Activated gamma-delta T cell treated with Interleukin-2 at 50 U/mL for 16 hours (primary cell): ENCODE measurements at regions not wholly inside any gene's neighbourhood (a gene's known extent, or its start where the extent isn't known, plus 50 kb on each side); places are given as distances from the start of the nearest gene placed in this dataset.
"Not testable (repeated sequence)": the region's sequence is repeated elsewhere in the genome, so short reads cannot be mapped to it uniquely, and the experiment has no call there.

Experiments used
- DNase-seq: peaks from one replicate; pipeline ENCODE4 v3.0.0-alpha.2; 2020

DNA sequence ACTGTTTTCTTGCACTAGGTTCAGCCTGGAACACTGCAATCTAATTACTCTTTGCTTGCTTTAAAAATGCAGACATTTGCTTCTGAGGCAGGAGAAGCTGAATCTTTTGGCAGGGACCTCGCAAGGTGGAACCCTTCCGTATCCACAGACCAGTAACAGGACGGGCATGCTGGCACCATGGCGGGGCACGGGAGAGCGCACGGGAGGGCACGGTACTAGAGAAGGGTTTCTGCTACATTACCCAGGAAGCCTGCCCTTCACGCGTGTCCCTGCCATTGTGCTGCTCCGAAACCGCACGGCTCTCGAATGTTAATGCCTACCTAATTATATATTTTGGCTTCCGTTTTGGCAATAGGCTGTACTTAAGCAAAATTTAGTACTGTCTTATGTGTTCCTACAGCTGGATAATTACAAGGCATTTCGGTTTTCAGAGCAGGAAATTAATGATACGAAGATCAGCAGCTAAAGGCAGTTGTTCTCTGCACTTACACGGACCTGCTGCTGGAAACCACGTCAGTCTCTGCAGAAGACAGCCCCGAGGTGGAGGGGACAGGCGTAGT is 430.4 kb downstream of the IRS2 start:
- no peak for DNase-seq

DNA sequence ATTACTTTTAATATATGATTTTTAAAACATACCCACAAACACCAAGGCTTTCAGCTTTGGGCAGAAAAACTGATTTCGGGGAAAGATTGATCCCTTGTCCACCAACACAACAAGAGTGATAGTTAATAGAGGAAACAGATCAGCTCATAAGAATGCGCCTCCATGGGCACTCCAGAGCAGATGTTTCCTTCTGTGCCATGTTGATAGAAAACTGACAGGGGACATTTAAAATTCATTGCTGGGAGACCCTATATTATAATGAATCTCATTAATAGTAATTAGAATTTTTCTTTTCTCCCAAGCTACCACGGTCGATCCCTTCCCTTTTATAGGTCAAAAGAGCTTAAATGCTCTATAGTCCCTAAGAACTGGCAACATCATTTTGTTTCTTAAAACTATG is 431.2 kb downstream of the IRS2 start:
- no peak for DNase-seq

DNA sequence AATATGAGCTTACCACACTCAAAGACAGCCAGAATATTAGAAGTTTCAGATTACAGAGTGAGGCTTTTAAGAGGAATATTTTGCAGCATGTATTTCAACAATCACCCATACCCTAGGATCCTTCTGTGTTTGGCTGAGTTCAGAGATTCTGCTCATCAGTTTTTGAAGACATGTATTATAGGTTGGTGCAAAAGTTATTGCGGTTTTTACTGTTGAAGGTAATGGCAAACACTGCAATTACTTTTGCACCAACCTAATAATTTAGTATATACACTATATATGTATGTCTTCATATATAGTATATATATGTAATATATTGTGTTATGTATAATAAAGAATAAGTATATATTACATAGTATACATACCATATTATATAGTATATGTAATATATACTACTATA is 435.1 kb downstream of the IRS2 start:
- no peak for DNase-seq

DNA sequence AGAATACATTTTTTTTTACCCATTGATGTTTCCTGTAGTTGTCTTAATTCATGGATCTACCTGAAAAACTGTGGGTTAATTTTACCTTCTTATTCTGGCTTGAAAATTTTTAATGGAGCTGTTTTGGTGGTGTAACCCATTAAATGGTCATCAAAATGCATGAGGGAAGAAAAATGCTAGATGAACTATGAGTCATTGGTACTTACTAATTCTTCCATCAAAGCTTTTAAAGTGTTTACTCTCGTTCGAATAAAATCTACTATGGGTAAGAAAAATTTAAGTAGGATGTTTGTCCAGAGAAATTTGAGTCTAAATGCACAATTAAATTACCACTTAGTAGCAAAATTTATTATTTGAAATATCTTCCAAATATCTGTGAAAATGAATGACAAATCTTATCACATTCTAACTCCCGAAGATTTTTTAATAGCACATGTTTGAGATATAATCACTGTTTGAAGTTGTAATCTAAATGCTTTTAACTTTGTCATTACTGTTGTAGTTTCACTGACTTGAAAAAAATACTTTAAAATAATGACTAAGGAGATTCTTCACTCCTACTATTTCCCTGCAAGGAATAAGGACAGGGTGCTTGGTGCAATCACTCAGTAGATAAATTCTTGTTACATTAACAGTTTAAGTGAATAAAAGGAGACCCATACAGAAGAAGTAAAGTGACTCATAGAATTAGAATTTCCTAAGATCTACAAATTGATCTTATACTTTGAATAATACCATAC is 437.7 kb downstream of the IRS2 start:
- no peak for DNase-seq

DNA sequence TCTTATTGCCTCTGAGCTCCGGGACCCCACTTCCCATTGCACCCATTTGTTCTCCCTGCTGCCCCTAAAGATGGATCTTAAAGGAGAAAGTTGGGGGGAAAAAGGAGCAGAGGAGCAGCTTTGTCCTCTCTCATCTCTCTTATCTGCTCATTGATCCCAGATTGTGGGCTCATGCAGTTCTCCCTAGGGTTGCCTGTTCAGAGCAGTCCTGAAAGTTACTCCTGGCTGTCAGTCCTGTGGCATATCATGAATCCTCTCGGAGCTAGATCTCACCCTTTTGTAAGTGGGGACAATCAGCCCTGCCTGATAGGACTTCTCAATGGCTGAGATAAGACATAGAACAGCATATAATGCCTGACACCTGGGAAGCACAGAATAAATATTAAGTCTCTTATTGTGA is 440.3 kb downstream of the IRS2 start:
- no peak for DNase-seq

DNA sequence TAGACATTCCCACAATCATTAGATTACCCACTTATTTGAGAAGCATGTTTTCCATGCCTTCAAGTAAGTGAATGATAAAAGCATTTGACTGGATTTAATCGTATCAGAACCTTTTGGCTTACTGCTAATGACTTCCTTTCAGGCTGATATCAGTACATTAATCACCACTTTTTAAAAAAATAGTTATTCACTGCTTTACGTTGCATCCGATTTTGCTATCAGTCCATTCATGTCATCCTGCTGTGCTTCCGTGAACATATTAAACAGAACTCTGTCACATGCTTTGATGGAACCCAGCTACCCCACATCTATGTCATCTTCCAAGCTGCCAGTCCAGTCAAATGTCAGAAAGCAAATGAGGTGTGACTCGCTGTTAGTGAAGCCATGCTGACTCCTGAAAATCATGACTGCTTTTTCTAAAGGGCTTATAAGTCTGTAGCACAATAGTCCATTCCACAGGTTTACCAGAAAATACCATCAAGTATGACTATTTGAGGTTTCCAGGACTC is 440.9 kb downstream of the IRS2 start:
- DNase-seq = no peak

DNA sequence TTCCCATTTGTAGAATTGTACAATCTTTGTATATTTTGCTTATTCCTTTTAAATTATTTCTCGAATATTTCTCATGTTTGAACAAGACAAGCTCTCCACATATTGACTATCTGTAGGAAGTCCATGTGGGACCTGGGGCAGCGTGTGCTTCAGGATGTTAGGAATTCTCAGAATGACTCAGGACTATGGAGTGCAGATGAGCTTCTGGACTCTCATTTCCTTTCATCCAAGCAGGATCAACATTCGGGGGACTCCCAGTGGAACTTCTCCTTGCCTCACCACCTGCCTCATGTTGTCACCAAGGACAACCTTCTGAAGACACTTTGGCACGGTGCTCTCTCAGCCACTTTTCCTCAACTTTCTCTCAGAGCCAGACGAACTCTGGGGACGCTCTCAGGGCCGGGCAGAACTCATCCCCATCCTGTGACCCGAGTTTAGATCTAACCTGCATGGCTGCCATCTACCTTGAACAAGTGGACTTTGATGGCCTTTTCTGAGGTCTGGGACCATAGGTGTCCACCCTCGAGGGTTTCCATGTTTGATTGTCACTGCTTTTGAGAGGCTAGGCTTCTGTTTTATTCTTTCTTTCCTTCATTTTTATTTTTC is 441.7 kb downstream of the IRS2 start:
- DNase-seq = no peak

DNA sequence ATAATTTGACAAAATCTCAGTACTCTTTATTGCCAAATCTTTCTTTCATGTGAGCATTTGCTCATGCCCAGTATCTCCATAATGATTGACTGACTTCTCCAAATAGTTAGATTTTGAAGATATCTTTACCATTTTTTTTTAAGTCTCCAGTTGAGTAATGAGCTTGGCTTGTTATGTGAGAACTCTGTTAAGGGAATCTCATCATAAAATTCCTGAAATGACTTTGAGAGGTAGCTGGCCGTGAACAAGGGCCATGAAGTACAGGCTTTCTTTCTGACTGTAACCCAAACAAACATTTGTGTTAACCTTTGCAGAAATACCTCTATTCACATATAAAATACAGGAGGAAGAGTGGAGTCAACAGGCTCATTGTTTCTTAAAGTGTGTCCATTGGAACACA is 449.7 kb downstream of the IRS2 start:
- DNase-seq = no peak

DNA sequence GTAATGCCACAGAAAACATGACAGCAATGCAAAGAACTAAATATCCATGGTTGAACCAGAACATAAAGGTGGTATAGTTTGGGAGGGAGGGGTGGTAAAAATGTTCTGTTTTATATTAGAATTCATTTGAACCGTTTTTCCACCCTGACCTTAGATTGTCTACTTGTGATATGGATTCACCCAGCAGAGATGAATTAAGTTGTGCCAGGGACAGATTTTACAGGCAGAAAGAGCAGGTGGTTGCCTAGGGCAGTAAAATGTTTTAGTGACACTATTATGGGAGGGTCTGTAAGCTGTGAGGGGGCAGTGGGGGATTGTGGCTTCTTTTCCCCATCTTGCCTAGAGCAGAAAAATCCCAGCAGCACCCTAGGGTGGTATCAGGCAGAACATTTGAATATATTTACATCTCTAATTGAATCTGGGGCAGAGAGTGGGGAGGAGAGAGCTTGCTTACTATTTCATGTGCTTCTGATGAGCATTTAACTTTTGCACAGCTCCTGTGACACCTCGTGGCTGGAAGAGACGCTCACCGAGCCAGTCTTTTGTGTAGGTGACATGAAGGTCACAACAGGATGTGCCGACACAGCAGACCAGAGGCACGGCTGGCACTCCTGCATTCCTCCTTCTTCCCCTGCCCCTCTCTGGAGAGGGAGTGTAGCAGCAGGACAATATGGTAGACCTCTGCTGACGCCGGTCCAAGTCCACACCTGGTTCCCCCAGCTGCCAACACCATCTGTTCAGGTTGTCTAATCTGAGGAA is 452.3 kb downstream of the IRS2 start:
- DNase-seq = no peak

DNA sequence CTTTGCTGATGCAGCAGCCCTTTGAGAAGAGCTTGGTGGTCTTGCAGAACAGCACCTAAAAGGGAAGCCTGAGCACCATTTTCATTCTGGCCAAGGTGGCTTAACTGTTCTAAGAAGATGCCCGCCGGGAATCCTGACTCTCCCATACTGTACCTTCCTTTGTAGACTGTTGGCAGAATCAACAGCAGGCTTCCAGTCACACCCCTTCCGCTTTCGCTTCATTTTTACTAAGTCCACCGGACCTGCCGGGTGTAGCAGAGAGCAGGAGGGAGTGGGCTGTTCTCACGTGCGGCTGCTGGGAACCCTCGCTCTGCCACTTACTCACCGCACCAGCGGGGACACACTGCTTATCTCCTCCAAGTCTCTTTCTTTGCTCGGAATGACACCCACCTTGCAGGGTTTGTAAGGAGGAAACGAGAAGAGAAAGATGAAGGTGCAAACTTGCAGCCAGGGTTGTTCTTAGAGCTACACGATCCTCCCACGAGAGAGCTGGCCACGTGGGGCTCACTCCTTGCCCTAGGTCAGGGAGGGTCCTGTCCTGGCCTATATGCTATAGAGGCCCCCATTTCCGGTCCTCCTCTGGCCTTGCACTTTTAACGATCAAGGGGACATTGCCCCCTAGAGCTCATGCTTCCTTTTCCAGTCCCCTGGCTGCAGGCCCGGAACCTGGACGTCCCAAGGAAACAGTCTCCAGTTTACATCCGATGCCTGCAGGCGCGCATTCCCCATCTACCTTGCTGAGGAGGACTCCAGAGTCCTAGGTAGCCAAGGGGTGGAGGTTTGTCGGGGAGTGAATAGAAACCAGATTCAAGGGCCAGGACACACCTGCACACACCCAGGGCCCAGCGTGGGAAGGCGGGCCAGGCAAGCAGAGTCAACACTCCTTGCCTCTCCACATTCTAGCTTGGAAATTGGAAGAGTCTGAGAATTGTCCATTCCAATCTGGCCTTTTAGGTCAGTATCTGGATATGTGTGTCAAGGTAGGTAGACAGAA is 453.6 kb downstream of the IRS2 start:
- DNase-seq = no peak

DNA sequence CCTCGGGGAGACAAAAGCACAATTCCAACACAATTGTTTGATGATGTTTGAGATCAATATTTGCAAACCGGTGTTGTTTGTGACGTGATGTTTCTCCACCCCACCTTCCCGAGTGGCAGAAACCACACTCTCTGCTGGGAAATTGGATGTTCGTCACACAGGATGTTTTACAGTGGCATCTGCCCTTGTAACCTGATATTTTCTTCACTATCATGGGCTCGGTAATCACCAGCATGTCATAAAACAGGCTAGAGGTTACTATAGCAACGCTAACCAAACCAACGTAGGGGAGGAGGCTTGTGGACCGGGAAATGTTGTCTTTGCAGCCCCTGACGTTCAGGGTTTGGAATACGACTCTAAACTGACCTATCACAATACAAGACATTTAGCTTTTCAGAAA is 454.5 kb downstream of the IRS2 start:
- DNase-seq = no peak

DNA sequence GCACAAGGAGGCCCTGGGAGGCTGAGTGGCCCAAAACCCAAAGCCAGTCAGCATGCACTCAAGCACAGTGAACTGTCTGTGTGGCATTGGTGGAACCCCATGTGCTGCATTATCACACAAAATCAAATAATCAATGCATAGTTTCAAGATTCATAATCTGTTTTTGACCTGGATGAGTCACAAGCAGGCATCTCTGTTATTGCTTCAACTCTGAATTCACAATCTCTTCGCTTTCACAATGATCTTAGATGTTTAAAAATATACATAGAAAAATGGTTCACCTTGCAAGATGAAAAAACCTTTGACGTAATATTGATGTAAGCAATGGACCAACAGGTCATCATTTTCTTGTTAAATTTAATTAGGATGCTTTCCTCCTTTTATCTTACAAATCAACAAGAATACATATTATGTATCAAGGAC is 455.4 kb downstream of the IRS2 start:
- DNase-seq = no peak

DNA sequence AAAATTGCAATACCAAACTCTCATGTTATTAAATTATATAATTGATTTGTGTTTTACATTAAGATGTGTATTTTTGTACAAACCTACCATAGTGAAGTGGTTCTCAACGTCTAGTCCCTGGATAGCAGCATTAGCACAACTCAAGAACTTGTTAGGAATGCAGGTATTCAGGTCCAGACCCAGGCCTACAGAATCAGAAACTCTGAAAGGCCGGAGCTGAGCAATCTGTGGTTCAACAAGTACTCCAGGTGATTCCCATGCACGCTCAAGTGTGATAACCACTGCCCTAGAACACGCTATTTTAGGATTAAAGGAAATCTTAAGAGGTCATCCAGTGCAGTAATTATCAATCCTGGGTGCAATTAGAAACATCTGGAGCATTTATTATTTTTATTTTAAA is 456.3 kb downstream of the IRS2 start:
- no peak for DNase-seq

DNA sequence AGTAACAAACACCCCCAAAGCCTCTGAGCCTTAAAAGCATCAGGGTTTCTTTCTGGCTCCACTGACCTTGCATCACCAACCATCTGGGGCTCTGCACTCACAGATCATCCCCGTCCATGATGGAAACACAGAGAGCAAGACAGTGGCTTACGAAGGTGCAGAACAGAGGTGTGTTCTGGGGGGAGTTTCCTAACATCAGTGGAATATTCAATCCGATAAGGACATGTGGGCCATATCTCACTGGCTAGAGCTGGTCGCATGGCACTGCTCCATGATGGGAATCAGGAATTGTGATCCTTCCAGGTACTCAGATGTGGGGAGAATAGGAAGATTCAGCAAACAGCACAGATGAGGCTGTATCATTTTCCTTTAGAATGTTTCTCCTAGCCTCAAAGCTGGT is 457.2 kb downstream of the IRS2 start:
- no peak for DNase-seq

DNA sequence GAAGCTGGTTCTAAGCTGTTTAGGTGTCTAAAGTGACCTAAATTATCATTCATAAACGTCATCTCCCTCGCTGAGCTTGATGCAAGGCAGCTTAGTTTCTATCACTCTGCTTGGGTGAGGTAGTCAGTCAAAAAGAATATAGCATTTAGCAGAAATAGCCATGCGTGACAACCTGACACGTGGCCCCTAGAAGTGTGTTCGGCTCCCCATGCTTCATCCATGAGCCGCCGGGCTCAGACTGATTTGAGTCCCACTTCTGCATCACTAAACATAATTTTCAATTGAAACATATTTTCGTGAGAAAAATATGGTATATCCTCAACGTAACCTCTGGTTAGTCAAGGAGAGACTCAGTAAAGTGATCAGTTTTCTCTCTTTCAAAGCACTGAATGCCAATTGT is 459.8 kb downstream of the IRS2 start:
- no peak for DNase-seq

DNA sequence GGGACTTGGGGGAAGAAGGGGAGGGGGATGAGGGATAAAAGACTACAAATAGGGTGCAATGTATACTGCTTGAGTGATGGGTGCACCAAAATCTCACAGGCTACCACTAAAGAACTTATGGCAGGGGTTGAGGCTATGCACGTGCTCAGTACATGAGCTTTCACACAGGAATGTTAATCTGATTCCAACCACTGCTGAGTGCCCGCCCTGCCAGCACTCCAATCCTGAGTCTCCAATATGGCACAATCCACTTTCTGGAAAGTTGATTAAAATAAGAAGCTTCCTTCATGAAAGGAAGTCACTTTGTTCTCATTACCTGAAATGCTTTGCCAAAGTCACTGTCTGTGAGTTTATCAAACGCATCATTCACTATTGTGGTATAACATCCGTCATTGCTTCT is 463.0 kb downstream of the IRS2 start:
- no peak for DNase-seq

DNA sequence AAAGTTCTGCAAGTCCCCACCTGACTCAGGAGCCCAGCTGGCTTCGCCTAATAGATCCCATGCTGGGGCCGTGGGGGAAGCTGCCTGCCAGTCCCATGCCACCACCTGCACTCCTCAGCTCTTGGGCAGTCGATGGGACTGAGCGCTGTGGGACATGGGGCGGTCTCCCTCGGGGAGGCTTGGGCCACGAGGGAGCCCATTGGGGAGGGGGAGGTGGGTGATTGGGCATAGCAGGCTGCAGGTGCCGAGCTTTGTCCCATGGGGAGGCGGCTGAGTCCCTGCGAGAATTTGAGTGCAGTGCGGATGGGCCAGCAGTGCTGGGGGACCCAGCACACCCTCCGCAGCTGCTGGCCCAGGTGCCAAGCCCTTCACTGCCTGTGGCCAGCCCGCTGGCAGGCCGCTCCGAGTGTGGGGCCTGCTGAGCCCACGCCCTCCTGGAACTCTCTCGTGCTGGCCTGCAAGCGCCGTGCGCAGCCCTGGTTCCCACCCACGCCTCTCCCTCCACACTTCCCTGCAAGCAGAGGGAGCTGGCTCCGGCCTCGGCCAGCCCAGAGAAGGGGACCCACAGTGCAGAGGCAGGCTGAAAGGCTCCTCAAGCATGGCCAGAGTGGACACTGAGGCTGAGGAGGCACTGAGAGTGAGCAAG is 467.3 kb downstream of the IRS2 start:
- no peak for DNase-seq

DNA sequence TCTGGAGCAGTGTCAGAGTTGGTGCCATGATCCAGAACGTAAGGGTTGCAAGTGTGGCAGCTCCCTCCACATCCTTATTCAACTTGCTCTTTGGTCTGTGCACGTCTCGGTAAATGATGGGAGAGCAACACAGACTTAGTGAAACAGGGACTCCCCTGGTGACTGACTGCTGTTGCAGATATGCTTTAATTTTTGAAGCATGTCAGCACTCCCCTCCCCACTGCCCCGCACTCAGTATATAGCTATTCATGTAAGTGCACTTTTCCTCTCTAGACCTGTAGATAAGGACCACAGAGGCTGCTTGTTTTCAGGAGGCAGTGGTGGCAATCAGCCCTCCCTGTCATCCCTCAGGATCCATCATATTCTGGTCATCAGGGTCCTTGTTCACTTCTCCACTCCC is 470.9 kb downstream of the IRS2 start:
- DNase-seq = no peak

DNA sequence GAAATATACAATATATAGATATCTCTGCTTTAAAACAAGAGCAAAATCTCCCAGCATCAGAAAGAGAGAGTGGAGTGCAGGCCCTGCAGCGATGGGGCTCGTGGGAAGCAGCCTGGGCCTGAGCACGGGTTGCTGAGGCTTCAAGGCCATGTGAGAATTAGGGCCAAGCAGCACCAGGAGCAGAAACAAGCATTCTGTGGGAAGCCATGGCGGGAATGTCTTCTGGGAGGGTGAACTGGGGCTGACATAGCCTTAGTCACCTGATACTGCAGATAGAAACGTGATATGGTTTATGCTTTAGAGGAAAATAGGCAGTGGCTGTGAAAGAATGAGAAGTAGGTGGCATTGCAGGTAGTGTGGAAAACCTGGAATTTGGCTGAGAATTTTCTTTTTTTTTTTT is 472.3 kb downstream of the IRS2 start:
- no peak for DNase-seq

DNA sequence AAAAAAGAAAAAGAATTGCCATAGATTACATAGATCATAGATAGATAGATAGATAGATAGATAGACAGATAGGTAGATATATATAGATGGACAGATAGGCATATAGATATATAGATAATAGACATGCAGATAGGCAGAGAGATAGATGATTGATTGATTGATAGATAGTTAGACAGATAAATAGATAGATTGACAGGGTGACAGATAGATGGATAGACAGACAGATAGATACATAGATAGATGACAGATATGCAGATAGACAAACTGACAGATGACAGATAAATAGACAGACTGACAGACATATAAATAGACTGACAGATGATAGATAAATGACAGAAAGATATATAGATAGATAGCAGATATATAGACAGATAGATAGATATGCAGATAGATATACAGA is 474.0 kb downstream of the IRS2 start:
- DNase-seq = no peak

DNA sequence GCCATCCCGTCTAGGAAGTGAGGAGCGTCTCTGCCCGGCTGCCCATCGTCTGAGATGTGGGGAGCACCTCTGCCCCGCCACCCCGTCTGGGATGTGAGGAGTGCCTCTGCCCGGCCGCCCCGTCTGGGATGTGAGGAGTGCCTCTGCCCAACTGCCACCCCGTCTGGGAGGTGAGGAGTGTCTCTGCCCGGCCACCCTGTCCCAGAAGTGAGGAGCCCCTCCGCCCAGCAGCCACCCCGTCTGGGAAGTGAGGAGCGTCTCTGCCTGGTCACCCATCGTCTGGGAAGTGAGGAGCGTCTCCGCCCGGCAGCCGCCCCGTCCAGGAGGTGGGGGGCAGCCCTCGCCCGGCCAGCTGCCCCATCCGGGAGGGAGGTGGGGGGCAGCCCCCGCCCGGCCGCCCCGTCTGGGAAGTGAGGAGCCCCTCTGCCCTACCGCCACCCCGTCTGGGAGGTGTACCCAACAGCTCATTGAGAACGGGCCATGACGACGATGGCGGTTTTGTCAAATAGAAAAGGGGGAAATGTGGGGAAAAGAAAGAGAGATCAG is 474.9 kb downstream of the IRS2 start:
- not testable (repeated sequence) for DNase-seq
